HepG2 (cell line): ENCODE measurements at regions not wholly inside any gene's neighbourhood (a gene's known extent, or its start where the extent isn't known, plus 50 kb on each side); places are given as distances from the start of the nearest gene placed in this dataset.

Experiments used
- HCFC1 ChIP-seq: fragments of 150-350 bp; IDR thresholded peaks from 2 replicates; pipeline ENCODE4 v1.6.1; 2014; ENCODE audit warnings: low read depth, low read length
- POLR2AphosphoS5 ChIP-seq: IDR thresholded peaks from 2 replicates; pipeline ENCODE4 v1.6.1; 2012; ENCODE audit warnings: low read depth, low read length
- SUZ12 ChIP-seq: fragments of 150-350 bp; IDR thresholded peaks from 2 replicates; pipeline ENCODE4 v1.6.1; 2014; ENCODE audit warnings: low read depth, low read length
- ZNF512 ChIP-seq: sonication (generic); formaldehyde crosslinking; IDR thresholded peaks from 2 replicates; pipeline ENCODE4 v1.4.0; 2020; ENCODE audit warnings: mild to moderate bottlenecking, missing genetic modification reagents
- ZNF841 ChIP-seq: sonication (generic); formaldehyde crosslinking; IDR thresholded peaks from 2 replicates; pipeline ENCODE4 v1.8.1; 2023; ENCODE audit warnings: missing genetic modification reagents, borderline replicate concordance
- TF ChIP-seq, protein P1 (sequence below): sonication (generic); formaldehyde crosslinking; IDR thresholded peaks from 2 replicates; pipeline ENCODE4 v1.8.1; 2023; ENCODE audit warnings: missing genetic modification reagents, inconsistent platforms, borderline replicate concordance
- TF ChIP-seq, protein P2 (sequence below): IDR thresholded peaks from 2 replicates; pipeline ENCODE4 v1.6.1; 2016; ENCODE audit warnings: mild to moderate bottlenecking

GRCh38 chr9:106383072-106383471, 479.9 kb upstream of the ZNF462 start:
- TF ChIP-seq POLR2AphosphoS5 (no peak), SUZ12 (no peak), ZNF512 (CRISPR knock-in tag) (no peak), HCFC1 (no peak), ZNF841 (CRISPR knock-in tag) (no peak)
- TF ChIP-seq, protein P1, sequence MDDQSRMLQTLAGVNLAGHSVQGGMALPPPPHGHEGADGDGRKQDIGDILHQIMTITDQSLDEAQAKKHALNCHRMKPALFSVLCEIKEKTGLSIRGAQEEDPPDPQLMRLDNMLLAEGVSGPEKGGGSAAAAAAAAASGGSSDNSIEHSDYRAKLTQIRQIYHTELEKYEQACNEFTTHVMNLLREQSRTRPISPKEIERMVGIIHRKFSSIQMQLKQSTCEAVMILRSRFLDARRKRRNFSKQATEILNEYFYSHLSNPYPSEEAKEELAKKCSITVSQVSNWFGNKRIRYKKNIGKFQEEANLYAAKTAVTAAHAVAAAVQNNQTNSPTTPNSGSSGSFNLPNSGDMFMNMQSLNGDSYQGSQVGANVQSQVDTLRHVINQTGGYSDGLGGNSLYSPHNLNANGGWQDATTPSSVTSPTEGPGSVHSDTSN (CRISPR knock-in tag) = no peak
- TF ChIP-seq, protein P2, sequence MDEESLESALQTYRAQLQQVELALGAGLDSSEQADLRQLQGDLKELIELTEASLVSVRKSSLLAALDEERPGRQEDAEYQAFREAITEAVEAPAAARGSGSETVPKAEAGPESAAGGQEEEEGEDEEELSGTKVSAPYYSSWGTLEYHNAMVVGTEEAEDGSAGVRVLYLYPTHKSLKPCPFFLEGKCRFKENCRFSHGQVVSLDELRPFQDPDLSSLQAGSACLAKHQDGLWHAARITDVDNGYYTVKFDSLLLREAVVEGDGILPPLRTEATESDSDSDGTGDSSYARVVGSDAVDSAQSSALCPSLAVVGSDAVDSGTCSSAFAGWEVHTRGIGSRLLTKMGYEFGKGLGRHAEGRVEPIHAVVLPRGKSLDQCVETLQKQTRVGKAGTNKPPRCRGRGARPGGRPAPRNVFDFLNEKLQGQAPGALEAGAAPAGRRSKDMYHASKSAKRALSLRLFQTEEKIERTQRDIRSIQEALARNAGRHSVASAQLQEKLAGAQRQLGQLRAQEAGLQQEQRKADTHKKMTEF (CRISPR knock-in tag) = no peak
